ENCODE measurements at regions not wholly inside any gene's neighbourhood (a gene's known extent, or its start where the extent isn't known, plus 50 kb on each side); places are given as distances from the start of the nearest gene placed in this dataset.

DNA sequence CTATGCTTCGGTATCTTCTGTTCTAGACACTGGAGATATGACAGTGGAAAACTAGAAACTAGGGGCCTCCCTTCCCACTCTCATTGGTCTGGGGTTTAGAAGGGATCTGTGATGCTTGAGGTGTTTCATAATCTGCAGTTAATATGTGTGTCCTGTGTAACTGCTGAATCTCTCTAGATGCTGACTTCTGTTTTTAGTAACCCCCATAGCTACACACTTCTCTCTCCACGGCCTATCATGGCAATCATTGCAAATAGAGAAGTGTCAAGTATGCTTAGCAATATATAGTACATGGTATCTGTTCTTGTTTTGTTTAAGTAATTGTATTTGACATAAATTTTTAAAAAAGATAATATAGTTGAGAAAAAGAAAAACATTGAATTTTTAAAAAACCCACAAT lies 394.6 kb upstream of the MMS22L start:
- no peak for TF ChIP-seq EZH2 (IDR thresholded peaks at IDR 0.05)
- no peak for TF ChIP-seq SIN3A (IDR thresholded peaks at IDR 0.05; ENCODE audit: low read depth)
- no peak for TF ChIP-seq POLR2A (IDR thresholded peaks at IDR 0.05; ENCODE audit: borderline replicate concordance, extremely low read depth, insufficient read depth, insufficient read length)

Measured in HCT116 (cell line).